Activated CD4-positive, CD25-positive, alpha-beta regulatory T cell treated with anti-CD3 and anti-CD28 coated beads, Interleukin-2, amount 50 U/mL, for 72 hours (primary cell): ENCODE measurements at regions not wholly inside any gene's neighbourhood (a gene's known extent, or its start where the extent isn't known, plus 50 kb on each side); places are given as distances from the start of the nearest gene placed in this dataset.

Experiments used
- DNase-seq: peaks from one replicate; pipeline ENCODE4 v3.0.0; 2021

GRCh38 chr5:5981562-5981961 lies 396.8 kb downstream of the MED10 start:
- DNase-seq, result no peak

- DNase-seq, result no peak
These were observed 397.8 kb downstream of the MED10 start for GRCh38 chr5:5980538-5980895.

GRCh38 chr5:5979761-5980537 lies 398.4 kb downstream of the MED10 start:
- DNase-seq, result no peak

GRCh38 chr5:5979377-5979760 lies 399.0 kb downstream of the MED10 start:
- DNase-seq, result no peak

GRCh38 chr5:5978501-5979376 lies 399.6 kb downstream of the MED10 start:
- DNase-seq, result no peak

GRCh38 chr5:5971203-5971602 lies 407.1 kb downstream of the MED10 start:
- no peak for DNase-seq

- no peak for DNase-seq
These were observed 408.3 kb downstream of the MED10 start for GRCh38 chr5:5969942-5970483.

- DNase-seq, result no peak
These were observed 409.4 kb downstream of the MED10 start for GRCh38 chr5:5968981-5969380.

- no peak for DNase-seq
These were observed 410.4 kb downstream of the MED10 start for GRCh38 chr5:5967944-5968343.

- DNase-seq, result no peak
These were observed 411.0 kb downstream of the MED10 start for GRCh38 chr5:5967373-5967772.

GRCh38 chr5:5965132-5965531 lies 413.2 kb downstream of the MED10 start:
- no peak for DNase-seq

- no peak for DNase-seq
These were observed 414.0 kb downstream of the MED10 start for GRCh38 chr5:5964347-5964746.

- no peak for DNase-seq
These were observed 420.6 kb downstream of the MED10 start for GRCh38 chr5:5957737-5958136.

- DNase-seq, result no peak
These were observed 424.1 kb downstream of the MED10 start for GRCh38 chr5:5954275-5954598.

- DNase-seq, result no peak
These were observed 424.6 kb downstream of the MED10 start for GRCh38 chr5:5953584-5954274.

- DNase-seq, result no peak
These were observed 426.4 kb downstream of the MED10 start for GRCh38 chr5:5951953-5952352.

GRCh38 chr5:5950658-5951057 lies 427.7 kb downstream of the MED10 start:
- no peak for DNase-seq

GRCh38 chr5:5941486-5941885 lies 436.9 kb downstream of the MED10 start:
- DNase-seq, result no peak

- no peak for DNase-seq
These were observed 438.5 kb downstream of the MED10 start for GRCh38 chr5:5939759-5940370.

GRCh38 chr5:5933651-5934050 lies 444.7 kb downstream of the MED10 start:
- DNase-seq, result no peak

GRCh38 chr5:5932824-5933223 lies 445.5 kb downstream of the MED10 start:
- no peak for DNase-seq

- no peak for DNase-seq
These were observed 447.8 kb downstream of the MED10 start for GRCh38 chr5:5930561-5930960.
